ENCODE measurements at regions not wholly inside any gene's neighbourhood (a gene's known extent, or its start where the extent isn't known, plus 50 kb on each side); places are given as distances from the start of the nearest gene placed in this dataset.

DNA sequence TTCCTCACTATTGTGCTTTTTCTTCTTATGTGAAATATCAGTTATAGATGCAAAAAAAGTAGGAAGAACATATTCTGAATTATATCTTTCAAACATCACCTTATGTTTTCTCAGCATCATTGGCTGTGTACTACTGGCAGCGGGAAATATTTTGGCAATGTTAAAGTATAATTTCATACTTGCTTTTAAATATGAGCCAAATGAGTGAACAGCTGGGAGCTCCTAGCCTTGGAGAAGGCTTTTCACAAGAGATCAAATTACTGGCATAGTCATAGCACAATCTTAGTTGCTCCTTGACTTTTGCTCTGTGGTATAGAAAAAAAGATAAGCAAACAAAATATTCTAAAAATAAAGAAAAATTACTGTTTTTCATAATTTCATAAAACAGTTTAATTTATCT lies 1575.8 kb upstream of the PABPC4L start:
- H3K27me3 ChIP-seq: no peaks in the 10 kb centered on the region
- intact Hi-C loops (cut with DNase I): no loop called here
- DNase-seq (ENCODE audit: extremely low spot score in 2 of 2): no peak
- no peaks in the 10 kb centered on the region for H3K4me1 ChIP-seq
- TF ChIP-seq POLR2AphosphoS5 (IDR thresholded peaks at IDR 0.05; ENCODE audit: insufficient read depth in 1 of 2, low read depth in 1 of 2) (no peak), POLR2A (IDR thresholded peaks at IDR 0.05) (no peak)
- TF ChIP-seq, protein P1, sequence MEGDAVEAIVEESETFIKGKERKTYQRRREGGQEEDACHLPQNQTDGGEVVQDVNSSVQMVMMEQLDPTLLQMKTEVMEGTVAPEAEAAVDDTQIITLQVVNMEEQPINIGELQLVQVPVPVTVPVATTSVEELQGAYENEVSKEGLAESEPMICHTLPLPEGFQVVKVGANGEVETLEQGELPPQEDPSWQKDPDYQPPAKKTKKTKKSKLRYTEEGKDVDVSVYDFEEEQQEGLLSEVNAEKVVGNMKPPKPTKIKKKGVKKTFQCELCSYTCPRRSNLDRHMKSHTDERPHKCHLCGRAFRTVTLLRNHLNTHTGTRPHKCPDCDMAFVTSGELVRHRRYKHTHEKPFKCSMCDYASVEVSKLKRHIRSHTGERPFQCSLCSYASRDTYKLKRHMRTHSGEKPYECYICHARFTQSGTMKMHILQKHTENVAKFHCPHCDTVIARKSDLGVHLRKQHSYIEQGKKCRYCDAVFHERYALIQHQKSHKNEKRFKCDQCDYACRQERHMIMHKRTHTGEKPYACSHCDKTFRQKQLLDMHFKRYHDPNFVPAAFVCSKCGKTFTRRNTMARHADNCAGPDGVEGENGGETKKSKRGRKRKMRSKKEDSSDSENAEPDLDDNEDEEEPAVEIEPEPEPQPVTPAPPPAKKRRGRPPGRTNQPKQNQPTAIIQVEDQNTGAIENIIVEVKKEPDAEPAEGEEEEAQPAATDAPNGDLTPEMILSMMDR (IDR thresholded peaks at IDR 0.05): no peak
- no peak overlapping the region for H3K27ac ChIP-seq
- no peaks in the 10 kb centered on the region for H3K36me3 ChIP-seq
- H3K4me3 ChIP-seq: no peak overlapping the region
- H3K9me3 ChIP-seq: no peaks in the 10 kb centered on the region

DNA sequence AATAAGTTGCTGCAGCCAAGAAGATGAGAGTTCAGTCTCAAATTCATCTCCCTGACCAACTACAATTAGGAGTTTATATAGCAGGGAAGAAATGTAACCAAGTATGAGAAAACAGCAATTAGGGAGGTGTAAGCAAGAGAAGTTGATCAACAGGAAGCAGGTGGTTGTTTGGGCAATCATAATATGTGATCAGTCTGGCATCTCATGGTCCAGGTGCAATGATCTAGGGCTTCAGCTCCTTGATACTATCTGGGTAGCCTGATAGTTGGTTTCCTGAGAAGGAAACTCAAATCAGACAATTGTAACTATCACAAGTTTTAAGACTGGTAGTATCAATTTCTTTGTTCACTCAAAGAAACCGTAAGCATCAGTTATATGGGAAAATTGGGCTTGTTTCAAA lies 1574.3 kb upstream of the PABPC4L start:
- no peaks in the 10 kb centered on the region for H3K4me1 ChIP-seq
- H3K27me3 ChIP-seq: no peaks in the 10 kb centered on the region
- TF ChIP-seq POLR2AphosphoS5 (IDR thresholded peaks at IDR 0.05; ENCODE audit: insufficient read depth in 1 of 2, low read depth in 1 of 2) (no peak), POLR2A (IDR thresholded peaks at IDR 0.05) (no peak)
- TF ChIP-seq, protein P1 (IDR thresholded peaks at IDR 0.05): no peak
- H3K27ac ChIP-seq: no peak overlapping the region
- DNase-seq (ENCODE audit: extremely low spot score in 2 of 2): no peak
- no peaks in the 10 kb centered on the region for H3K36me3 ChIP-seq
- no peaks in the 10 kb centered on the region for H3K9me3 ChIP-seq
- H3K4me3 ChIP-seq: no peak overlapping the region
- intact Hi-C loops (cut with DNase I): no loop called here

DNA sequence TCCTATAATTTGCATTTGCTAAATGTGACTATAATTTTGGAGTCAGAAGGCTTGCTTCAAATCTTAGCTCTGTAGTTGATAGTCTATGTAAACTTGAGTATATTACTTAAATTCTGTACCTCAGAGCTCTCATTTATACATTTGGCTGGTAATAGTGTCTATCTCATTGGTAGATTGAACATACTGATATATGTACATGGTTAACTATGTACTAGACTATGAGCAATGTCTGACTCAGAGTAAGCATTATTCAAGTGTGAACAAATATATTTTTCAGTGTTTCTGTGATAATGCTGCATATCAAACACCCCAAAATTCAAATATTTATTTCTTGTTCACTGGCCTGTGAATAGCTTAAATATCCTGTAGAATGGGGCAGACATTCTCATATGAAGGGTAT lies 1568.9 kb upstream of the PABPC4L start:
- no peak overlapping the region for H3K27ac ChIP-seq
- H3K4me3 ChIP-seq: no peak overlapping the region
- H3K36me3 ChIP-seq: no peaks in the 10 kb centered on the region
- no peaks in the 10 kb centered on the region for H3K27me3 ChIP-seq
- TF ChIP-seq, protein P1 (IDR thresholded peaks at IDR 0.05): no peak
- TF ChIP-seq POLR2AphosphoS5 (IDR thresholded peaks at IDR 0.05; ENCODE audit: insufficient read depth in 1 of 2, low read depth in 1 of 2) (no peak), POLR2A (IDR thresholded peaks at IDR 0.05) (no peak)
- DNase-seq (ENCODE audit: extremely low spot score in 2 of 2): no peak
- intact Hi-C loops (cut with DNase I): no loop called here
- no peaks in the 10 kb centered on the region for H3K4me1 ChIP-seq
- no peaks in the 10 kb centered on the region for H3K9me3 ChIP-seq

DNA sequence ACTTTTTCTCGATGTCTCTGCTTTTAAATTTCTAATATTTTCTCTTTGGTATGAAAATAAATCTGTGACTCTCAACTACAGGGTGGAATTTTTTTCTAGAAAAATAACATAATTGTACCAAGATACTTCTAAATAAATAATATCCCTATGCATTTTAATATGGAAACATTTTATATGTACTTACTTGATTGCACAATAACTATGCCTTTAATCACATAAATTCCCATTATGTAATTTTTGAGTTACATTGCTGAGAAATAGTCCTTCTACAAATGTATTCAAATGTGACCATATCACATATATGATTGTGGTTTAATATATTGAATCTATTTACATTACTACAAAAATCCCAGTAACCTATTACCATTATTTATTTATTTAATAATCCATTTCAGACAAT lies 1543.3 kb upstream of the PABPC4L start:
- DNase-seq (ENCODE audit: extremely low spot score in 2 of 2): no peak
- intact Hi-C loops (cut with DNase I): no loop called here
- H3K36me3 ChIP-seq: no peaks in the 10 kb centered on the region
- no peak overlapping the region for H3K27ac ChIP-seq
- no peaks in the 10 kb centered on the region for H3K9me3 ChIP-seq
- H3K4me1 ChIP-seq: no peaks in the 10 kb centered on the region
- H3K27me3 ChIP-seq: no peaks in the 10 kb centered on the region
- no peak overlapping the region for H3K4me3 ChIP-seq
- TF ChIP-seq POLR2AphosphoS5 (IDR thresholded peaks at IDR 0.05; ENCODE audit: insufficient read depth in 1 of 2, low read depth in 1 of 2) (no peak), POLR2A (IDR thresholded peaks at IDR 0.05) (no peak)
- TF ChIP-seq, protein P1 (IDR thresholded peaks at IDR 0.05): no peak

DNA sequence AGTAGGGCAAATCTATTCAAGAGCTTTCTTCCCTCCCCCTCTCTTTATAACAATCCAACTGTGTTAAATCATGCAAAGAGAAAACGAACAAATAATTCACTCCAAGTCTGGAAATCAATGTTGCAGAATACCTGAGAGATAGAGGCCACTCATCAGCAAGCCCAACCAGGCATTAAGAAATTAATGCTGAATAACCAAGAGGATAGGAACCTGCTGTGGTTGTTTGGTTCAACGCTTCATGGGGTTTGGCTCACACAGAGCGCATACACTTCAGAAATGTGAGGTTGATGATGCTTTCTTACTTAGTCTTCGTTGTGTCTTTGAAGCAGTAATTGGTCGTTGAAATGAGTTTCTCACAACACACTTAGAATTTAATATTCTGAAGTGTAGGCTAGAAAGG lies 1540.0 kb upstream of the PABPC4L start:
- H3K4me1 ChIP-seq: no peaks in the 10 kb centered on the region
- TF ChIP-seq POLR2A (IDR thresholded peaks at IDR 0.05) (no peak), POLR2AphosphoS5 (IDR thresholded peaks at IDR 0.05; ENCODE audit: insufficient read depth in 1 of 2, low read depth in 1 of 2) (no peak)
- TF ChIP-seq, protein P1 (IDR thresholded peaks at IDR 0.05): no peak
- no peaks in the 10 kb centered on the region for H3K27me3 ChIP-seq
- intact Hi-C loops (cut with DNase I): no loop called here
- H3K9me3 ChIP-seq: no peaks in the 10 kb centered on the region
- no peak overlapping the region for H3K27ac ChIP-seq
- no peak overlapping the region for H3K4me3 ChIP-seq
- DNase-seq (ENCODE audit: extremely low spot score in 2 of 2): no peak
- no peaks in the 10 kb centered on the region for H3K36me3 ChIP-seq

Measured in vagina (tissue), 2 donors.